PC-3 (cell line): ENCODE measurements at regions not wholly inside any gene's neighbourhood (a gene's known extent, or its start where the extent isn't known, plus 50 kb on each side); places are given as distances from the start of the nearest gene placed in this dataset.

ENCODE experiments used
- ATAC-seq: fragments of 200-7000 bp; cut with Tn5 transposase; 2 replicates; pipeline ENCODE4 v1.9.1; 2020; ENCODE audit warnings: mild to moderate bottlenecking, moderate library complexity
- BruUV-seq: library from RNA; stranded (reverse); fragments of 400-500 nt; replicated peaks from 2 replicates; lab custom pipeline; 2021; lab: Mats Ljungman, UMichigan
- CTCF ChIA-PET: fragments of 300-600 bp; sonication (Branson Sonifier 250); formaldehyde crosslinking; loops from one replicate; lab custom pipeline; 2022; ENCODE audit warnings: antibody characterized with exemption; lab: Charles Lee
- POLR2A ChIA-PET: fragments of 300-600 bp; sonication (Branson Sonifier 250); formaldehyde crosslinking; loops from one replicate; lab custom pipeline; 2022; ENCODE audit warnings: antibody characterized with exemption; ENCODE audit not compliant: unreplicated experiment; lab: Charles Lee
- DNase-seq: peaks from one replicate; pipeline ENCODE4 v3.0.0-alpha.2; 2015
- H2AFZ ChIP-seq: fragments of 300-600 bp; sonication (generic); 2 replicates; pipeline ENCODE4 v1.6.0; 2016; ENCODE audit warnings: antibody characterized with exemption, low read length
- H3F3A ChIP-seq: fragments of 300-600 bp; sonication (generic); one replicate; pipeline ENCODE4 v1.6.0; 2017; ENCODE audit warnings: antibody characterized with exemption, low read length, control low read depth, mild to moderate bottlenecking; ENCODE audit not compliant: unreplicated experiment
- H3K27ac ChIP-seq: fragments of 300-600 bp; sonication (generic); 2 replicates; pipeline ENCODE4 v1.5.1; 2016; ENCODE audit warnings: mild to moderate bottlenecking, low read length
- H3K27me3 ChIP-seq: fragments of 300-600 bp; sonication (generic); 2 replicates; pipeline ENCODE4 v1.6.1; 2016; ENCODE audit warnings: low read length, mixed read lengths
- H3K36me3 ChIP-seq: fragments of 300-600 bp; sonication (generic); 2 replicates; pipeline ENCODE4 v1.6.1; 2016; ENCODE audit warnings: low read depth, mixed run types, low read length, mixed read lengths
- H3K4me1 ChIP-seq: fragments of 300-600 bp; sonication (generic); 2 replicates; pipeline ENCODE4 v1.5.1; 2016; ENCODE audit warnings: low read length; ENCODE audit not compliant: insufficient read depth
- H3K4me2 ChIP-seq: fragments of 300-600 bp; sonication (generic); 2 replicates; pipeline ENCODE4 v1.6.0; 2016; ENCODE audit warnings: low read length
- H3K4me3 ChIP-seq: fragments of 300-600 bp; sonication (generic); 2 replicates; pipeline ENCODE4 v1.5.1; 2016; ENCODE audit warnings: mild to moderate bottlenecking, low read length, mixed read lengths
- H3K79me2 ChIP-seq: fragments of 300-600 bp; sonication (generic); 2 replicates; pipeline ENCODE4 v1.6.1; 2017; ENCODE audit warnings: low read length, mixed read lengths
- H3K9ac ChIP-seq: fragments of 300-600 bp; sonication (generic); 2 replicates; pipeline ENCODE4 v1.6.0; 2016; ENCODE audit warnings: mild to moderate bottlenecking, low read length
- H3K9me2 ChIP-seq: fragments of 300-600 bp; sonication (generic); replicated peaks from 2 replicates; pipeline ENCODE4 v1.6.1; 2016; ENCODE audit warnings: mixed run types, low read length, mixed read lengths
- H3K9me3 ChIP-seq: fragments of 300-600 bp; sonication (generic); 2 replicates; pipeline ENCODE4 v1.6.1; 2016; ENCODE audit warnings: low read length, mixed read lengths
- H4K20me1 ChIP-seq: fragments of 300-600 bp; sonication (generic); 2 replicates; pipeline ENCODE4 v1.6.1; 2016; ENCODE audit warnings: low read length, mixed read lengths
- EZH2 ChIP-seq: fragments of 300-600 bp; sonication (generic); IDR thresholded peaks from one replicate; pipeline ENCODE4 v1.6.1; 2017; ENCODE audit warnings: antibody characterized with exemption, mild to moderate bottlenecking, low read length; ENCODE audit not compliant: unreplicated experiment
- EZH2phosphoT487 ChIP-seq: fragments of 300-600 bp; sonication (generic); IDR thresholded peaks from 2 replicates; pipeline ENCODE4 v1.6.1; 2018; ENCODE audit warnings: mild to moderate bottlenecking, antibody characterized with exemption, low read length, borderline replicate concordance
- intact Hi-C: fragments of 100-400 bp; cut with micrococcal nuclease; formaldehyde crosslinking; loops from 2 replicates; pipeline ENCODE4 v1.9.0; 2023
- TF ChIP-seq, protein P1 (sequence below): fragments of 300-600 bp; sonication (generic); conservative IDR thresholded peaks from 2 replicates; pipeline ENCODE4 v1.5.1; 2017; ENCODE audit warnings: antibody characterized with exemption, low read depth, mild to moderate bottlenecking, low read length

DNA sequence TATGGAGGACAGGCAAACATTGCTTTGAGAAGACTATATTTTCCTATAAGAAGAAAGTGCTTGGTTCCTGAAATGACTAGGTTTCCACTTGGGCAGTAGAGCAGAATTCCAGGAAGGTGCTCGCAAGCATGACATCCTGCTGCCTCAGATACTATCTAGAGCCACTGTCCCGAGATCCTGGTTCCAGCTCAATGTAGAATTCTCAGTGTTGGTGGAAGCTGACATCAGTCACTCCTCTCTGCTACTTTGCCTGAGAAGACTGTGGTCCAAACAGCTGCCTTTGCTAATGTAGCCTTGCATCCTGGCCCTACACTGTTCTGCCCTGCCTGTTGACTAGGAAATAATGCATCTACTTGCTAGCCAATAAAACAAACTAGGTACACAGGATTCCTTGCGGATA lies 50.0 kb upstream of the ITGA6 start:
- intact Hi-C loops, result no loop called here
- ChIA-PET POLR2A (no interaction called here), CTCF (no interaction called here)

More for the DNA sequence above, 50.0 kb upstream of the ITGA6 start:
- Histone ChIP-seq H3F3A (no peaks in the 10 kb centered on the region), H3K27me3 (no peaks in the 10 kb centered on the region), H3K9ac (no peak overlapping the region), H3K27ac (no peak overlapping the region), H3K36me3 (no peaks in the 10 kb centered on the region), H3K4me1 (no peaks in the 10 kb centered on the region), H4K20me1 (no peaks in the 10 kb centered on the region), H3K79me2 (no peaks in the 10 kb centered on the region), H3K9me2 (no peaks in the 10 kb centered on the region), H3K4me2 (no peak overlapping the region), H3K9me3 (no peaks in the 10 kb centered on the region), H3K4me3 (no peak overlapping the region), H2AFZ (no peak overlapping the region)
- TF ChIP-seq EZH2phosphoT487 (no peak), EZH2 (no peak)
- TF ChIP-seq, protein P1, sequence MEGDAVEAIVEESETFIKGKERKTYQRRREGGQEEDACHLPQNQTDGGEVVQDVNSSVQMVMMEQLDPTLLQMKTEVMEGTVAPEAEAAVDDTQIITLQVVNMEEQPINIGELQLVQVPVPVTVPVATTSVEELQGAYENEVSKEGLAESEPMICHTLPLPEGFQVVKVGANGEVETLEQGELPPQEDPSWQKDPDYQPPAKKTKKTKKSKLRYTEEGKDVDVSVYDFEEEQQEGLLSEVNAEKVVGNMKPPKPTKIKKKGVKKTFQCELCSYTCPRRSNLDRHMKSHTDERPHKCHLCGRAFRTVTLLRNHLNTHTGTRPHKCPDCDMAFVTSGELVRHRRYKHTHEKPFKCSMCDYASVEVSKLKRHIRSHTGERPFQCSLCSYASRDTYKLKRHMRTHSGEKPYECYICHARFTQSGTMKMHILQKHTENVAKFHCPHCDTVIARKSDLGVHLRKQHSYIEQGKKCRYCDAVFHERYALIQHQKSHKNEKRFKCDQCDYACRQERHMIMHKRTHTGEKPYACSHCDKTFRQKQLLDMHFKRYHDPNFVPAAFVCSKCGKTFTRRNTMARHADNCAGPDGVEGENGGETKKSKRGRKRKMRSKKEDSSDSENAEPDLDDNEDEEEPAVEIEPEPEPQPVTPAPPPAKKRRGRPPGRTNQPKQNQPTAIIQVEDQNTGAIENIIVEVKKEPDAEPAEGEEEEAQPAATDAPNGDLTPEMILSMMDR, result no peak
- DNase-seq, result no peak
- no peak for ATAC-seq
- no TSS peak for BruUV-seq
